ENCODE measurements at regions not wholly inside any gene's neighbourhood (a gene's known extent, or its start where the extent isn't known, plus 50 kb on each side); places are given as distances from the start of the nearest gene placed in this dataset.

GRCh38 chr1:221910222-221910621 lies 168.3 kb upstream of the DUSP10 start:
- DNase-seq (ENCODE audit: low read depth), result no peak
- TF ChIP-seq CTCF (IDR thresholded peaks at IDR 0.05; ENCODE audit: control insufficient read depth, extremely low read depth, insufficient read depth), result no peak
- no peak overlapping the region for H3K4me3 ChIP-seq (ENCODE audit: low read depth, low read length)

DNA sequence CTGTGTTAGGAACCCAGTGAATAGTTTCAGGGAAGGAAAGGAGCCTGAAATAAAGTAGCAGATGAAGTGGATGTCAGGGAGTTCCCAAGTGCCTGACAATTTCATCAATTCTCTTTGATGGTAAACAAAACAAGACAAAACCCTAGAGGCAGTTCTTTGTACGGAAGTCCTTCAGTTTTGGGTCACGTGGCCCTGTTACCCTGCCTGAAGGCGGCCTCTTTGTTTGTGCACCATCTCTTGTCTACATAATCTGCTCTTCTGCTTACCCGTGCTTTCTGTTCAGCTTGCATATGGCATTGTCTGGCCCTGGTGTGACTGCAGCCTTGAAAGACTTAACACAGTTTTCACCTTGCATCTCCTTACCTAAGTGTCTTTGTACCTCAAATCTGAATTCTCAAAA lies 166.7 kb upstream of the DUSP10 start:
- no peak for TF ChIP-seq CTCF (IDR thresholded peaks at IDR 0.05; ENCODE audit: control insufficient read depth, extremely low read depth, insufficient read depth)
- no peak for DNase-seq (ENCODE audit: low read depth)
- no peak overlapping the region for H3K4me3 ChIP-seq (ENCODE audit: low read depth, low read length)

DNA sequence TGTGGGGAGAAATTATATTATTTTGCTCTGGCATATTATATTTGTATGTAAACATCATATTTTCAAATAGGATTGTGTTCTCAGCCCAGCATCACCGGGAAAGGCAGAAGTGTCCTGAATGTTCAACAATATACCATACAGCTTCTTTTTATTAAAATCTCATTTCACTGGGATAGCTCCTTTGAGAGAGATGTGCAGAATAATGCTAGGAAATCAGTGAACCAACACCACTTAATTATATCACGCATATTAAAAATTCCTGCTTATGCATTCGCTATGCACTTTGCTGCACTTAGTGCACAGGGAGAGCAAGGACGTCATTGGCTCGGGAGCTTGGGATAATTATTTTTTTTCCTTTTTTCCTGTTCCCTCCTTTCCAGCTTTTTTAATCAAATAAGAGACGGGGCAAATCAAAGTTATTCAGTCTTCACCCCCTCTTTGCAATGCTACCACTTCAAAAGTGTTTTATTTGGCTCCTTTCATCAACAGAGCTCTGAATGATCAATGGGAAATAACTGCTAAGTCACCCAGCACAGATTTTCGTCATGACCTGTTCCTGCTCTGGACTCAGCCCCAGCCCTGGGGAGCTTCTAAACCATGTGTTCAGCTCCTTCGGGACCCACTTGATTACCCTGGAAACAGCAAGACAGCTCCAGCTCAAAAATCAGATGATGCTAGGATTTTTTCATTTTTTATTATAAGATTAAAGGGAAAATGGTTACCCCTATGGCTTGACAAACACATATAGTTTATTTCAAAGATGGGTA lies 165.5 kb upstream of the DUSP10 start:
- H3K4me3 ChIP-seq (ENCODE audit: low read depth, low read length), result no peak overlapping the region
- no peak for DNase-seq (ENCODE audit: low read depth)
- no peak for TF ChIP-seq CTCF (IDR thresholded peaks at IDR 0.05; ENCODE audit: control insufficient read depth, extremely low read depth, insufficient read depth)

DNA sequence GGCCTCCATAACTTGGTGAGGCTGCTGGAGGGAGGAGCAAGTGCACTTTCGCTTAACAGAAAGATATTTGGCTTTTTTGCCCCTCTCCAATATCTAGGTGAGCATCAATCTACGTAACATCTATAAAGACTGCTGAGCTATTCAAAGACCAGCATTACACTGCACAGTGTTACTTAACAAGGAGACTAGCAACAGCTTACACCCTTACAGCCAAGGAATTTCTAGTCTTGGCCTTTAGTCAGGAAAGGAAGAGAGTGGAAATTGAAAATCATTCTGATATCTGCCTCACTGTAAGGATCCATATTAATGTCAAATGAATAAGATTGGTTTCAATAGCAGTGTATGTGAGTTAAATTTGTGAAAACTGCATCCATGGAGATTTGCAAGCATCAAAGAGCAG lies 163.9 kb upstream of the DUSP10 start:
- no peak overlapping the region for H3K4me3 ChIP-seq (ENCODE audit: low read depth, low read length)
- no peak for DNase-seq (ENCODE audit: low read depth)
- no peak for TF ChIP-seq CTCF (IDR thresholded peaks at IDR 0.05; ENCODE audit: control insufficient read depth, extremely low read depth, insufficient read depth)

DNA sequence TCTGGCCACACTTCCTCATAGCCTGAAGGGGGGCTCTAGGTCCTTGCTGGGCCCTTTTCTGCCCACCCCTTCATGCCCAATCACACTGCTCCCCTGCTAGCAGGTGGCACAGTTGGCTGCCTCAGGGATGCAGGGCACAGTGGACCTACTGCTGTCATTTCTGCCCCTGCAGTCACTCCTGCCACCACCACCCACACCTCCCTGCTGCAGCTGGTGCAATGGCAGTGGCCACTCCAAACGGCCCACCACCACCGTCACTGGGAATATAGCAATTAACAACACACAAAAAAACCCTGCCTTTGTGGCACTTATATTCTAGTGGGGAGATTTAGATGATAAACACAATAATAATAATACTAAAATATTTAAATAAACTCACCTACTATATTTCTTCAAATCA lies 162.4 kb upstream of the DUSP10 start:
- no peak for TF ChIP-seq CTCF (IDR thresholded peaks at IDR 0.05; ENCODE audit: control insufficient read depth, extremely low read depth, insufficient read depth)
- H3K4me3 ChIP-seq (ENCODE audit: low read depth, low read length), result no peak overlapping the region

GRCh38 chr1:221903594-221903993 lies 161.7 kb upstream of the DUSP10 start:
- no peak for TF ChIP-seq CTCF (IDR thresholded peaks at IDR 0.05; ENCODE audit: control insufficient read depth, extremely low read depth, insufficient read depth)
- no peak for DNase-seq (ENCODE audit: low read depth)
- no peak overlapping the region for H3K4me3 ChIP-seq (ENCODE audit: low read depth, low read length)

More for the DNA sequence above, 162.4 kb upstream of the DUSP10 start:
- no peak for DNase-seq (ENCODE audit: low read depth)

- no peak overlapping the region for H3K4me3 ChIP-seq (ENCODE audit: low read depth, low read length)
- DNase-seq (ENCODE audit: low read depth), result no peak
- no peak for TF ChIP-seq CTCF (IDR thresholded peaks at IDR 0.05; ENCODE audit: control insufficient read depth, extremely low read depth, insufficient read depth)
These were observed 161.1 kb upstream of the DUSP10 start for GRCh38 chr1:221902961-221903360.
